Breast epithelium (tissue), 3 donors: ENCODE measurements at regions not wholly inside any gene's neighbourhood (a gene's known extent, or its start where the extent isn't known, plus 50 kb on each side); places are given as distances from the start of the nearest gene placed in this dataset.

Source experiments
- CTCF ChIP-seq, 3 donors: fragments of 450-650 bp; IDR thresholded peaks; one replicate each; pipeline ENCODE4 v1.5.1; 2016 to 2017; ENCODE audit warnings: antibody characterized with exemption in 3 of 3, mild to moderate bottlenecking in 3 of 3, moderate library complexity in 3 of 3
- POLR2A ChIP-seq: fragments of 450-650 bp; IDR thresholded peaks from one replicate; pipeline ENCODE4 v1.6.1; 2016; ENCODE audit warnings: antibody characterized with exemption, mild to moderate bottlenecking, moderate library complexity
- POLR2AphosphoS5 ChIP-seq, 3 donors: sonication (generic); formaldehyde crosslinking; IDR thresholded peaks; one replicate each; pipeline ENCODE4 v1.6.1; 2017; ENCODE audit warnings: antibody characterized with exemption in 3 of 3

GRCh38 chr2:7742301-7742700, 825.1 kb downstream of the RNF144A start:
- TF ChIP-seq CTCF (IDR thresholded peaks at IDR 0.05): no peak
- no peak for TF ChIP-seq POLR2A
- TF ChIP-seq POLR2AphosphoS5 (IDR thresholded peaks at IDR 0.05): no peak
